DND-41 (cell line): ENCODE measurements at regions not wholly inside any gene's neighbourhood (a gene's known extent, or its start where the extent isn't known, plus 50 kb on each side); places are given as distances from the start of the nearest gene placed in this dataset.

ENCODE experiments used
- ATAC-seq: fragments of 200-7000 bp; cut with Tn5 transposase; 3 replicates; pipeline ENCODE4 v1.9.1; 2021; ENCODE audit warnings: low read depth; ENCODE audit not compliant: insufficient read depth
- DNase-seq: peaks from one replicate; pipeline ENCODE4 v3.0.0-alpha.2; 2020
- H2AFZ ChIP-seq: 2 replicates; pipeline ENCODE4 v1.6.0; 2012; ENCODE audit warnings: low read depth, low read length
- H3K27ac ChIP-seq: 2 replicates; pipeline ENCODE4 v1.5.1; 2012; ENCODE audit warnings: low read length, inconsistent platforms
- H3K27me3 ChIP-seq: fragments of 200-600 bp; sonication (generic); 2 replicates; pipeline ENCODE4 v1.6.0; 2012; ENCODE audit warnings: low read length, mild to moderate bottlenecking, inconsistent platforms; ENCODE audit not compliant: insufficient read depth, poor library complexity
- H3K36me3 ChIP-seq: 2 replicates; pipeline ENCODE4 v1.5.1; 2012; ENCODE audit warnings: low read length, inconsistent platforms; ENCODE audit not compliant: insufficient read depth
- H3K4me1 ChIP-seq: 2 replicates; pipeline ENCODE4 v1.5.1; 2012; ENCODE audit warnings: mild to moderate bottlenecking, low read length; ENCODE audit not compliant: insufficient read depth
- H3K4me2 ChIP-seq: 2 replicates; pipeline ENCODE4 v1.6.0; 2012; ENCODE audit warnings: mild to moderate bottlenecking, moderate library complexity, low read length, inconsistent platforms; ENCODE audit not compliant: insufficient read depth
- H3K4me3 ChIP-seq, 2 experiments: fragments of 200-600 bp in 1 of 2; shearing (Covaris generic) in 1 of 2; 2 replicates each; pipeline ENCODE4 v1.5.1; 2012 to 2016; ENCODE audit warnings: inconsistent platforms in 2 of 2, low read length in 2 of 2, mild to moderate bottlenecking in 2 of 2, low read depth in 1 of 2, moderate library complexity in 1 of 2
- H3K79me2 ChIP-seq: 2 replicates; pipeline ENCODE4 v1.6.0; 2012; ENCODE audit warnings: low read length, inconsistent platforms; ENCODE audit not compliant: insufficient read depth
- H3K9ac ChIP-seq: 2 replicates; pipeline ENCODE4 v1.6.0; 2012; ENCODE audit warnings: low read depth, mild to moderate bottlenecking, inconsistent platforms, low read length, moderate library complexity
- H3K9me3 ChIP-seq: 2 replicates; pipeline ENCODE4 v1.5.1; 2012; ENCODE audit warnings: low read length, moderate library complexity, mild to moderate bottlenecking, inconsistent platforms; ENCODE audit not compliant: insufficient read depth, severe bottlenecking
- H4K20me1 ChIP-seq: 2 replicates; pipeline ENCODE4 v1.6.0; 2012; ENCODE audit warnings: low read length; ENCODE audit not compliant: insufficient read depth
- EZH2 ChIP-seq: IDR thresholded peaks from 3 replicates; pipeline ENCODE4 v1.6.1; 2012; ENCODE audit warnings: borderline replicate concordance, low read depth, mild to moderate bottlenecking, moderate library complexity, low read length, inconsistent platforms; ENCODE audit not compliant: severe bottlenecking
- TF ChIP-seq, protein P1 (sequence below): IDR thresholded peaks from 2 replicates; pipeline ENCODE4 v1.5.1; 2012; ENCODE audit warnings: borderline replicate concordance, low read length, moderate library complexity, mild to moderate bottlenecking; ENCODE audit not compliant: poor library complexity, severe bottlenecking; ENCODE audit errors: extremely low read depth

DNA sequence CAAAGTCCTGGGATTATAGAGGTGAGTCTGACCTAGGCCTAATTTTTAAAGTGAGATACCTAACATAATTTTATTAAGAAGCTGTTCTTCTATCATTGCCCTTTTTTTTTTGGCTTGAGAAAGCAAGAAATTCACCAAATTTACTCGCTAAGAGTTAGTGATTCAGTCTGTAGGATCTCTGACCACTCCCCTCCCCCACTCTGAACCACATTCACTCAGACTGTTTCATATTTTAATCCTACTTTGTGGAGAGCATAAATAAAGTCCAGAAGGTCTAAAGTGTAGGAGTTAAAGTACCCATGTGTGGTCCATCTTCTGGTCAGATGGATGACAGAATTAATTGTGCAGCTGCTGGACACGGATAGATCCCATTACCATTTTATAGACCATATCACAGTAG, 115.8 kb upstream of the MGAT5 start:
- no peaks in the 10 kb centered on the region for H3K27me3 ChIP-seq
- no peak for DNase-seq
- no peaks in the 10 kb centered on the region for H3K4me1 ChIP-seq
- TF ChIP-seq, protein P1, sequence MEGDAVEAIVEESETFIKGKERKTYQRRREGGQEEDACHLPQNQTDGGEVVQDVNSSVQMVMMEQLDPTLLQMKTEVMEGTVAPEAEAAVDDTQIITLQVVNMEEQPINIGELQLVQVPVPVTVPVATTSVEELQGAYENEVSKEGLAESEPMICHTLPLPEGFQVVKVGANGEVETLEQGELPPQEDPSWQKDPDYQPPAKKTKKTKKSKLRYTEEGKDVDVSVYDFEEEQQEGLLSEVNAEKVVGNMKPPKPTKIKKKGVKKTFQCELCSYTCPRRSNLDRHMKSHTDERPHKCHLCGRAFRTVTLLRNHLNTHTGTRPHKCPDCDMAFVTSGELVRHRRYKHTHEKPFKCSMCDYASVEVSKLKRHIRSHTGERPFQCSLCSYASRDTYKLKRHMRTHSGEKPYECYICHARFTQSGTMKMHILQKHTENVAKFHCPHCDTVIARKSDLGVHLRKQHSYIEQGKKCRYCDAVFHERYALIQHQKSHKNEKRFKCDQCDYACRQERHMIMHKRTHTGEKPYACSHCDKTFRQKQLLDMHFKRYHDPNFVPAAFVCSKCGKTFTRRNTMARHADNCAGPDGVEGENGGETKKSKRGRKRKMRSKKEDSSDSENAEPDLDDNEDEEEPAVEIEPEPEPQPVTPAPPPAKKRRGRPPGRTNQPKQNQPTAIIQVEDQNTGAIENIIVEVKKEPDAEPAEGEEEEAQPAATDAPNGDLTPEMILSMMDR: no peak
- TF ChIP-seq EZH2: no peak
- H3K27ac ChIP-seq: no peak overlapping the region
- H3K4me2 ChIP-seq: no peak overlapping the region
- H3K36me3 ChIP-seq: no peaks in the 10 kb centered on the region
- H3K4me3 ChIP-seq: no peak overlapping the region
- H3K79me2 ChIP-seq: peaks cover 91% of the 10 kb centered on the region
- H3K9ac ChIP-seq: no peak overlapping the region
- no peak overlapping the region for H2AFZ ChIP-seq
- peaks cover 61% of the 10 kb centered on the region for H4K20me1 ChIP-seq
- H3K9me3 ChIP-seq: no peaks in the 10 kb centered on the region
- ATAC-seq: no peak

DNA sequence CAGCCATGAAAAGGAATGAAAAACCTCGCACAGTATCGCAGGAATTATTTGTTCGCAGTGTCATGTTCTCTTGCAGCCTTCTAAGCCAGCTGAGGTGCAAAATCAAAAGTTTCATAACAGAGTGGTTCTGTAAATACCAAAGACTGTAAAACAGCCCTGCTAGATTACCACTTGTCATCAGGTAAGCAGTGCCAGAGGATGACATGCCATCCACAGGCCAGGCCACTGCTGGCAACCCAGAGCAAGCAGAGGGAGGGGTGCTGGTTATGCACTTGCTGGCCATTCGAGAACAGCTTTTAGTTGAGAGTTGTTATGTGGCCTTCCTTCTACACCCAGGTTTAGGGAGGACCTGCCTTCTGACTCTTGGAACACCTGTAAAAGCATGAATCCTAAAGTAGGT, 114.3 kb upstream of the MGAT5 start:
- Histone ChIP-seq H3K4me1 (no peaks in the 10 kb centered on the region), H4K20me1 (peaks cover 63% of the 10 kb centered on the region), H3K4me3 (no peak overlapping the region), H3K9ac (no peak overlapping the region), H3K27me3 (no peaks in the 10 kb centered on the region), H3K4me2 (no peak overlapping the region), H3K36me3 (0 out of 2 replicates have a peak, but pooled peaks cover 4% of the 10 kb centered on the region), H2AFZ (no peak overlapping the region), H3K9me3 (no peaks in the 10 kb centered on the region), H3K27ac (no peak overlapping the region), H3K79me2 (peaks cover 89% of the 10 kb centered on the region)
- ATAC-seq: no peak
- DNase-seq: no peak
- TF ChIP-seq EZH2: no peak
- TF ChIP-seq, protein P1: no peak

DNA sequence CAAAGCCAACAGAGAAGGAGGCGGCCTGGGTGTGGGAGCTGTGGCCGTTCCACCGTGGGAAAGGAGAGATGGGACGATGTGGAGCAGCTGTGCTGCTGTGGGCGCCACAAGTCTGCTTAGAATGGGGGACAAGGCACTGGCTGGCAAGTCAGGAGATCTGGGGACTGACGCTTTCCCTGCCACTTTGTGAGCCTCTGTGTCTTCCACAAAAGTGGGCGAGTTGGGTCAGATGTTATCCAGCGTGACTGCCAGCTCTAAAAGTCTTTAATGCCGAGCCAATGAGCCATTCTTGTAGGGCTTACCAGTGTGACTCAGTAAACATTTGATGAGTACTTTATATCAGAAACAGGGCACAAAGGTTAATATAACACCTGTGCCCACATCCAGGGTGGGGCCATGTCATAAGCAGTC, 113.6 kb upstream of the MGAT5 start:
- no peaks in the 10 kb centered on the region for H3K9me3 ChIP-seq
- H3K9ac ChIP-seq: no peak overlapping the region
- H3K27ac ChIP-seq: no peak overlapping the region
- TF ChIP-seq, protein P1: no peak
- no peak for TF ChIP-seq EZH2
- no peaks in the 10 kb centered on the region for H3K4me1 ChIP-seq
- peaks cover 67% of the 10 kb centered on the region for H4K20me1 ChIP-seq
- no peaks in the 10 kb centered on the region for H3K27me3 ChIP-seq
- no peak overlapping the region for H3K4me2 ChIP-seq
- DNase-seq (no peak), ATAC-seq (no peak)
- no peak overlapping the region for H3K4me3 ChIP-seq
- no peak overlapping the region for H2AFZ ChIP-seq
- H3K36me3 ChIP-seq: 0 out of 2 replicates have a peak, but pooled peaks cover 4% of the 10 kb centered on the region
- H3K79me2 ChIP-seq: peaks cover 87% of the 10 kb centered on the region
